ENCODE measurements at regions not wholly inside any gene's neighbourhood (a gene's known extent, or its start where the extent isn't known, plus 50 kb on each side); places are given as distances from the start of the nearest gene placed in this dataset.

GRCh38 chr6:90932351-90932750, 345.5 kb upstream of the MAP3K7 start:
- Mint-ChIP-seq H3K27me3 (ENCODE audit: low read depth) (peaks cover 14% of the 10 kb centered on the region), H3K4me1 (ENCODE audit: low read depth) (peaks cover 5% of the 10 kb centered on the region), H3K4me3 (ENCODE audit: low read depth) (no peak overlapping the region), H3K9me3 (no peaks in the 10 kb centered on the region), H3K36me3 (ENCODE audit: low read depth) (no peaks in the 10 kb centered on the region), H3K27ac (no peak overlapping the region)
- DNase-seq (ENCODE audit: low spot score): no peak
- intact Hi-C loops (cut with micrococcal nuclease): no loop called here

- intact Hi-C loops (cut with micrococcal nuclease): no loop called here
- Mint-ChIP-seq H3K9me3 (no peaks in the 10 kb centered on the region), H3K36me3 (ENCODE audit: low read depth) (no peaks in the 10 kb centered on the region), H3K27ac (no peak overlapping the region), H3K27me3 (ENCODE audit: low read depth) (peaks cover 7% of the 10 kb centered on the region), H3K4me1 (ENCODE audit: low read depth) (no peaks in the 10 kb centered on the region), H3K4me3 (ENCODE audit: low read depth) (no peak overlapping the region)
- no peak for DNase-seq (ENCODE audit: low spot score)
These were observed 341.2 kb upstream of the MAP3K7 start for GRCh38 chr6:90928051-90928450.

- Mint-ChIP-seq H3K4me1 (ENCODE audit: low read depth) (no peaks in the 10 kb centered on the region), H3K36me3 (ENCODE audit: low read depth) (no peaks in the 10 kb centered on the region), H3K27ac (no peak overlapping the region), H3K27me3 (ENCODE audit: low read depth) (peaks cover 2% of the 10 kb centered on the region), H3K9me3 (no peaks in the 10 kb centered on the region), H3K4me3 (ENCODE audit: low read depth) (no peak overlapping the region)
- no peak for DNase-seq (ENCODE audit: low spot score)
- intact Hi-C loops (cut with micrococcal nuclease): no loop called here
These were observed 338.9 kb upstream of the MAP3K7 start for GRCh38 chr6:90925726-90926125.

GRCh38 chr6:90922325-90922724, 335.5 kb upstream of the MAP3K7 start:
- Mint-ChIP-seq H3K27me3 (ENCODE audit: low read depth) (peaks cover 6% of the 10 kb centered on the region), H3K9me3 (no peaks in the 10 kb centered on the region), H3K27ac (no peak overlapping the region), H3K36me3 (ENCODE audit: low read depth) (no peaks in the 10 kb centered on the region), H3K4me1 (ENCODE audit: low read depth) (no peaks in the 10 kb centered on the region), H3K4me3 (ENCODE audit: low read depth) (no peak overlapping the region)
- intact Hi-C loops (cut with micrococcal nuclease): no loop called here
- no peak for DNase-seq (ENCODE audit: low spot score)

- peaks cover 6% of the 10 kb centered on the region for H3K27me3 Mint-ChIP-seq (ENCODE audit: low read depth)
- H3K27ac Mint-ChIP-seq: no peak overlapping the region
- H3K36me3 Mint-ChIP-seq (ENCODE audit: low read depth): no peaks in the 10 kb centered on the region
- intact Hi-C loops (cut with micrococcal nuclease): no loop called here
- no peaks in the 10 kb centered on the region for H3K9me3 Mint-ChIP-seq
- H3K4me3 Mint-ChIP-seq (ENCODE audit: low read depth): no peak overlapping the region
- no peak for DNase-seq (ENCODE audit: low spot score)
- H3K4me1 Mint-ChIP-seq (ENCODE audit: low read depth): no peaks in the 10 kb centered on the region
These were observed 331.5 kb upstream of the MAP3K7 start for GRCh38 chr6:90918361-90918760.

GRCh38 chr6:90917376-90917775, 330.5 kb upstream of the MAP3K7 start:
- H3K36me3 Mint-ChIP-seq (ENCODE audit: low read depth): no peaks in the 10 kb centered on the region
- no peak for DNase-seq (ENCODE audit: low spot score)
- intact Hi-C loops (cut with micrococcal nuclease): no loop called here
- H3K27ac Mint-ChIP-seq: no peak overlapping the region
- no peaks in the 10 kb centered on the region for H3K4me1 Mint-ChIP-seq (ENCODE audit: low read depth)
- peaks cover 6% of the 10 kb centered on the region for H3K27me3 Mint-ChIP-seq (ENCODE audit: low read depth)
- H3K4me3 Mint-ChIP-seq (ENCODE audit: low read depth): no peak overlapping the region
- H3K9me3 Mint-ChIP-seq: no peaks in the 10 kb centered on the region

GRCh38 chr6:90916968-90917367, 330.1 kb upstream of the MAP3K7 start:
- Mint-ChIP-seq H3K36me3 (ENCODE audit: low read depth) (no peaks in the 10 kb centered on the region), H3K4me3 (ENCODE audit: low read depth) (no peak overlapping the region)

GRCh38 chr6:90915224-90915915, 328.5 kb upstream of the MAP3K7 start:
- H3K4me1 Mint-ChIP-seq (ENCODE audit: low read depth): no peaks in the 10 kb centered on the region
- no peaks in the 10 kb centered on the region for H3K9me3 Mint-ChIP-seq
- no peak overlapping the region for H3K27ac Mint-ChIP-seq
- DNase-seq (ENCODE audit: low spot score): no peak
- H3K36me3 Mint-ChIP-seq (ENCODE audit: low read depth): no peaks in the 10 kb centered on the region
- intact Hi-C loops (cut with micrococcal nuclease): no loop called here
- H3K27me3 Mint-ChIP-seq (ENCODE audit: low read depth): peaks cover 6% of the 10 kb centered on the region
- H3K4me3 Mint-ChIP-seq (ENCODE audit: low read depth): no peak overlapping the region

More at GRCh38 chr6:90916968-90917367, 330.1 kb upstream of the MAP3K7 start:
- Mint-ChIP-seq H3K27ac (no peak overlapping the region), H3K27me3 (ENCODE audit: low read depth) (peaks cover 6% of the 10 kb centered on the region), H3K4me1 (ENCODE audit: low read depth) (no peaks in the 10 kb centered on the region), H3K9me3 (no peaks in the 10 kb centered on the region)
- DNase-seq (ENCODE audit: low spot score): no peak
- intact Hi-C loops (cut with micrococcal nuclease): no loop called here

- DNase-seq (ENCODE audit: low spot score): no peak
- H3K36me3 Mint-ChIP-seq (ENCODE audit: low read depth): no peaks in the 10 kb centered on the region
- intact Hi-C loops (cut with micrococcal nuclease): no loop called here
- no peak overlapping the region for H3K27ac Mint-ChIP-seq
- H3K4me1 Mint-ChIP-seq (ENCODE audit: low read depth): no peaks in the 10 kb centered on the region
- no peak overlapping the region for H3K4me3 Mint-ChIP-seq (ENCODE audit: low read depth)
- peaks cover 4% of the 10 kb centered on the region for H3K27me3 Mint-ChIP-seq (ENCODE audit: low read depth)
- no peaks in the 10 kb centered on the region for H3K9me3 Mint-ChIP-seq
These were observed 327.4 kb upstream of the MAP3K7 start for GRCh38 chr6:90914312-90914711.

GRCh38 chr6:90913266-90913960, 326.5 kb upstream of the MAP3K7 start:
- H3K27ac Mint-ChIP-seq: no peak overlapping the region
- peaks cover 2% of the 10 kb centered on the region for H3K27me3 Mint-ChIP-seq (ENCODE audit: low read depth)
- no peak for DNase-seq (ENCODE audit: low spot score)
- no peaks in the 10 kb centered on the region for H3K36me3 Mint-ChIP-seq (ENCODE audit: low read depth)
- no peak overlapping the region for H3K4me3 Mint-ChIP-seq (ENCODE audit: low read depth)
- no peaks in the 10 kb centered on the region for H3K4me1 Mint-ChIP-seq (ENCODE audit: low read depth)
- intact Hi-C loops (cut with micrococcal nuclease): no loop called here
- H3K9me3 Mint-ChIP-seq: no peaks in the 10 kb centered on the region

GRCh38 chr6:90911642-90912041, 324.8 kb upstream of the MAP3K7 start:
- Mint-ChIP-seq H3K4me3 (ENCODE audit: low read depth) (no peak overlapping the region), H3K27ac (no peak overlapping the region), H3K9me3 (no peaks in the 10 kb centered on the region), H3K4me1 (ENCODE audit: low read depth) (no peaks in the 10 kb centered on the region), H3K36me3 (ENCODE audit: low read depth) (no peaks in the 10 kb centered on the region), H3K27me3 (ENCODE audit: low read depth) (no peaks in the 10 kb centered on the region)
- intact Hi-C loops (cut with micrococcal nuclease): no loop called here
- DNase-seq (ENCODE audit: low spot score): no peak

GRCh38 chr6:90910893-90911292, 324.0 kb upstream of the MAP3K7 start:
- DNase-seq (ENCODE audit: low spot score): no peak
- Mint-ChIP-seq H3K27ac (no peak overlapping the region), H3K4me1 (ENCODE audit: low read depth) (no peaks in the 10 kb centered on the region), H3K36me3 (ENCODE audit: low read depth) (no peaks in the 10 kb centered on the region), H3K4me3 (ENCODE audit: low read depth) (no peak overlapping the region), H3K9me3 (no peaks in the 10 kb centered on the region), H3K27me3 (ENCODE audit: low read depth) (no peaks in the 10 kb centered on the region)
- intact Hi-C loops (cut with micrococcal nuclease): no loop called here

- no peak overlapping the region for H3K27ac Mint-ChIP-seq
These were observed 321.2 kb upstream of the MAP3K7 start for GRCh38 chr6:90907931-90908655.

More at GRCh38 chr6:90907931-90908655, 321.2 kb upstream of the MAP3K7 start:
- Mint-ChIP-seq H3K36me3 (ENCODE audit: low read depth) (no peaks in the 10 kb centered on the region), H3K9me3 (no peaks in the 10 kb centered on the region), H3K27me3 (ENCODE audit: low read depth) (no peaks in the 10 kb centered on the region), H3K4me3 (ENCODE audit: low read depth) (no peak overlapping the region), H3K4me1 (ENCODE audit: low read depth) (no peaks in the 10 kb centered on the region)
- DNase-seq (ENCODE audit: low spot score): no peak
- intact Hi-C loops (cut with micrococcal nuclease): no loop called here

Measured in activated T-helper 2 cell treated with anti-CD3 and anti-CD28 coated beads, Interferon-gamma antibody, Interleukin-2, Interleukin-4, amounts not matched to agents 10 μg/mL and 5 μg/mL and 100 μg/mL, durations not matched to agents 14 hours and 24 hours and 36 hours (primary cell).